Neural cell (in vitro differentiated cells): ENCODE measurements at regions not wholly inside any gene's neighbourhood (a gene's known extent, or its start where the extent isn't known, plus 50 kb on each side); places are given as distances from the start of the nearest gene placed in this dataset.

Experiments
- H2AFZ ChIP-seq: fragments of 200-600, 300-800 bp; sonication (generic), shearing (Covaris generic); 2 replicates; pipeline ENCODE4 v1.6.0; 2014; ENCODE audit warnings: low read depth, mild to moderate bottlenecking, antibody characterized with exemption, low read length, moderate library complexity
- H3F3A ChIP-seq: fragments of 200-600 bp; shearing (Covaris generic); 2 replicates; pipeline ENCODE4 v1.6.1; 2016; ENCODE audit warnings: mild to moderate bottlenecking, moderate library complexity, mixed read lengths, antibody characterized with exemption, low read length; ENCODE audit not compliant: insufficient read depth, poor library complexity, severe bottlenecking
- H3K27ac ChIP-seq: fragments of 200-600, 300-800 bp; sonication (generic), shearing (Covaris generic); 2 replicates; pipeline ENCODE4 v1.5.1; 2014; ENCODE audit warnings: mild to moderate bottlenecking, low read length, moderate library complexity
- H3K27me3 ChIP-seq: fragments of 300-800, 200-600 bp; sonication (generic), shearing (Covaris generic); 2 replicates; pipeline ENCODE4 v1.6.0; 2014; ENCODE audit warnings: mild to moderate bottlenecking, low read depth, low read length, moderate library complexity; ENCODE audit not compliant: insufficient read depth
- H3K36me3 ChIP-seq: fragments of 300-800, 200-600 bp; sonication (generic), shearing (Covaris generic); 2 replicates; pipeline ENCODE4 v1.5.1; 2014; ENCODE audit warnings: mild to moderate bottlenecking, antibody characterized with exemption, low read length, moderate library complexity; ENCODE audit not compliant: insufficient read depth
- H3K4me2 ChIP-seq: fragments of 300-800, 200-600 bp; sonication (generic), shearing (Covaris generic); 2 replicates; pipeline ENCODE4 v1.6.0; 2014; ENCODE audit warnings: mild to moderate bottlenecking, low read length
- H3K4me3 ChIP-seq: fragments of 300-800, 200-600 bp; sonication (generic), shearing (Covaris generic); 2 replicates; pipeline ENCODE4 v1.5.1; 2014; ENCODE audit warnings: mild to moderate bottlenecking, low read length, moderate library complexity
- H3K79me2 ChIP-seq: fragments of 200-600 bp; shearing (Covaris generic); replicated peaks from 2 replicates; pipeline ENCODE4 v1.6.0; 2014; ENCODE audit warnings: mild to moderate bottlenecking, low read length, moderate library complexity; ENCODE audit not compliant: insufficient read depth
- H3K9ac ChIP-seq: fragments of 300-800, 200-600 bp; sonication (generic), shearing (Covaris generic); 2 replicates; pipeline ENCODE4 v1.6.1; 2016; ENCODE audit warnings: mild to moderate bottlenecking, low read length, mixed read lengths
- H3K9me2 ChIP-seq: fragments of 200-600 bp; shearing (Covaris generic); 2 replicates; pipeline ENCODE4 v1.6.1; 2016; ENCODE audit warnings: mild to moderate bottlenecking, low read length, mixed read lengths; ENCODE audit not compliant: insufficient read depth
- H3K9me3 ChIP-seq: fragments of 200-600, 300-800 bp; sonication (generic), shearing (Covaris generic); 2 replicates; pipeline ENCODE4 v1.6.1; 2016; ENCODE audit warnings: mild to moderate bottlenecking, mixed run types, low read length, moderate library complexity, mixed read lengths
- H4K20me1 ChIP-seq: fragments of 200-600 bp; shearing (Covaris generic); 2 replicates; pipeline ENCODE4 v1.6.1; 2016; ENCODE audit warnings: mild to moderate bottlenecking, mixed run types; ENCODE audit not compliant: insufficient read depth
- EP300 ChIP-seq: fragments of 450-650 bp; conservative IDR thresholded peaks from 2 replicates; pipeline ENCODE4 v1.6.1; 2014; ENCODE audit warnings: antibody characterized with exemption, mild to moderate bottlenecking, moderate library complexity; ENCODE audit not compliant: poor library complexity, severe bottlenecking
- EZH2 ChIP-seq: fragments of 200-600, 300-800 bp; shearing (Covaris generic), sonication (generic); IDR thresholded peaks from 2 replicates; pipeline ENCODE4 v1.6.1; 2014; ENCODE audit warnings: antibody characterized with exemption, low read length, borderline replicate concordance, mild to moderate bottlenecking; ENCODE audit not compliant: insufficient read depth, poor library complexity, severe bottlenecking
- MXI1 ChIP-seq: fragments of 450-650 bp; conservative IDR thresholded peaks from 2 replicates; pipeline ENCODE4 v1.6.1; 2014; ENCODE audit warnings: antibody characterized with exemption, mild to moderate bottlenecking; ENCODE audit not compliant: poor library complexity, severe bottlenecking
- POLR2AphosphoS5 ChIP-seq: IDR thresholded peaks from 2 replicates; pipeline ENCODE4 v1.6.1; 2012
- RAD21 ChIP-seq: fragments of 450-650 bp; conservative IDR thresholded peaks from 2 replicates; pipeline ENCODE4 v1.6.1; 2014; ENCODE audit warnings: antibody characterized with exemption, mild to moderate bottlenecking, moderate library complexity
- REST ChIP-seq: IDR thresholded peaks from 2 replicates; pipeline ENCODE4 v1.6.1; 2012; ENCODE audit warnings: borderline replicate concordance
- SMC3 ChIP-seq: fragments of 450-650 bp; conservative IDR thresholded peaks from 2 replicates; pipeline ENCODE4 v1.6.1; 2014; ENCODE audit warnings: antibody characterized with exemption, mild to moderate bottlenecking, moderate library complexity; ENCODE audit not compliant: poor library complexity
- TAF1 ChIP-seq: IDR thresholded peaks from 2 replicates; pipeline ENCODE4 v1.6.1; 2012; ENCODE audit warnings: low read depth
- TF ChIP-seq, protein P1 (sequence below): fragments of 450-650 bp; IDR thresholded peaks from 2 replicates; pipeline ENCODE4 v1.5.1; 2014; ENCODE audit warnings: antibody characterized with exemption, mild to moderate bottlenecking, moderate library complexity; ENCODE audit not compliant: poor library complexity, severe bottlenecking

DNA sequence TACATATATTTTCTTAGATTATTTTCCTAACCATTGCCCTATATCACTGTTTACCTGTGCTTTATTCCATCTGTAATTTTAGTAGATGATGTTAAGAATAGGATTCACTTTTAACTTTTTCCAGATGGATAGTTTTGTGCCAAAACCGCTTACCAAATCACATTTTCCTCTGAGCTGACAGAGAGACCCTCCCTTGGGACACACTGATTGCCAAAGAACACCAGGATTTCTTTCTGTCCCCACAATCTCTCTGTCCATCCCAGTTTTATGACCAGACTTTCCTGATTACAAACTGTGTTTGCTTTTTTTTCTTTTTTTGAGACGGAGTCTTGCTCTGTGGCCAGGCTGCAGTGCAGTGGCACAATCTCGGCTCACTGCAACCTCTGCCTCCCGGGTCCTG is 81.3 kb upstream of the SPATA31C2 start:
- no peak overlapping the region for H2AFZ ChIP-seq

DNA sequence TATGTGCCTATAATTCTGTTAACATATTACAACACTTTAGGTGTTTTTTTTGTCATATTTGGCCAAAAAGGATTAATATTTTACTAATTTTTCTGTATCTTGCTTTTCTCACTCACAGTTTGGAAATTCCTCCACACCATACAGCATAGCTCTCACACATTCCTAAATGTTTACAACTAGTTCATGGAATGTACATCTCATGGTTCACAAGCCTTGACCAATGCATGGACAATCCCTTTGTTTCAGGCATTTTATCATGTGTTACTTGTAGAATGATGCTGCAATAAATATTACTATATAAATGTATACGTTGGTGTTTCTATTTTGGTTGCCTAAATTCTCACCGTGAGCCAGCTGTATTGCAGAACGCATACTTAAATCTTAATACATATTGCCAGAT is 80.5 kb upstream of the SPATA31C2 start:
- no peak overlapping the region for H3K27ac ChIP-seq
- H3K9me3 ChIP-seq = no peaks in the 10 kb centered on the region
- H3K27me3 ChIP-seq = no peaks in the 10 kb centered on the region
- no peaks in the 10 kb centered on the region for H4K20me1 ChIP-seq
- H2AFZ ChIP-seq = no peak overlapping the region
- no peak overlapping the region for H3K9ac ChIP-seq
- no peaks in the 10 kb centered on the region for H3F3A ChIP-seq
- TF ChIP-seq EP300 = no peak
- no peaks in the 10 kb centered on the region for H3K36me3 ChIP-seq
- no peak overlapping the region for H3K4me3 ChIP-seq
- H3K4me2 ChIP-seq = no peak overlapping the region
- H3K9me2 ChIP-seq = no peaks in the 10 kb centered on the region
- no peaks in the 10 kb centered on the region for H3K79me2 ChIP-seq

More for the DNA sequence above, 81.3 kb upstream of the SPATA31C2 start:
- H3K9me3 ChIP-seq = no peaks in the 10 kb centered on the region
- H3K27ac ChIP-seq = no peak overlapping the region
- H3K9ac ChIP-seq = no peak overlapping the region
- TF ChIP-seq EP300 = no peak
- TF ChIP-seq, protein P1, sequence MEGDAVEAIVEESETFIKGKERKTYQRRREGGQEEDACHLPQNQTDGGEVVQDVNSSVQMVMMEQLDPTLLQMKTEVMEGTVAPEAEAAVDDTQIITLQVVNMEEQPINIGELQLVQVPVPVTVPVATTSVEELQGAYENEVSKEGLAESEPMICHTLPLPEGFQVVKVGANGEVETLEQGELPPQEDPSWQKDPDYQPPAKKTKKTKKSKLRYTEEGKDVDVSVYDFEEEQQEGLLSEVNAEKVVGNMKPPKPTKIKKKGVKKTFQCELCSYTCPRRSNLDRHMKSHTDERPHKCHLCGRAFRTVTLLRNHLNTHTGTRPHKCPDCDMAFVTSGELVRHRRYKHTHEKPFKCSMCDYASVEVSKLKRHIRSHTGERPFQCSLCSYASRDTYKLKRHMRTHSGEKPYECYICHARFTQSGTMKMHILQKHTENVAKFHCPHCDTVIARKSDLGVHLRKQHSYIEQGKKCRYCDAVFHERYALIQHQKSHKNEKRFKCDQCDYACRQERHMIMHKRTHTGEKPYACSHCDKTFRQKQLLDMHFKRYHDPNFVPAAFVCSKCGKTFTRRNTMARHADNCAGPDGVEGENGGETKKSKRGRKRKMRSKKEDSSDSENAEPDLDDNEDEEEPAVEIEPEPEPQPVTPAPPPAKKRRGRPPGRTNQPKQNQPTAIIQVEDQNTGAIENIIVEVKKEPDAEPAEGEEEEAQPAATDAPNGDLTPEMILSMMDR = no peak
- TF ChIP-seq SMC3 = no peak
- no peak for TF ChIP-seq TAF1
- no peaks in the 10 kb centered on the region for H4K20me1 ChIP-seq
- no peaks in the 10 kb centered on the region for H3K79me2 ChIP-seq
- H3K4me3 ChIP-seq = no peak overlapping the region
- no peaks in the 10 kb centered on the region for H3F3A ChIP-seq
- no peak overlapping the region for H3K4me2 ChIP-seq
- H3K27me3 ChIP-seq = no peaks in the 10 kb centered on the region
- H3K9me2 ChIP-seq = no peaks in the 10 kb centered on the region
- H3K36me3 ChIP-seq = no peaks in the 10 kb centered on the region

DNA sequence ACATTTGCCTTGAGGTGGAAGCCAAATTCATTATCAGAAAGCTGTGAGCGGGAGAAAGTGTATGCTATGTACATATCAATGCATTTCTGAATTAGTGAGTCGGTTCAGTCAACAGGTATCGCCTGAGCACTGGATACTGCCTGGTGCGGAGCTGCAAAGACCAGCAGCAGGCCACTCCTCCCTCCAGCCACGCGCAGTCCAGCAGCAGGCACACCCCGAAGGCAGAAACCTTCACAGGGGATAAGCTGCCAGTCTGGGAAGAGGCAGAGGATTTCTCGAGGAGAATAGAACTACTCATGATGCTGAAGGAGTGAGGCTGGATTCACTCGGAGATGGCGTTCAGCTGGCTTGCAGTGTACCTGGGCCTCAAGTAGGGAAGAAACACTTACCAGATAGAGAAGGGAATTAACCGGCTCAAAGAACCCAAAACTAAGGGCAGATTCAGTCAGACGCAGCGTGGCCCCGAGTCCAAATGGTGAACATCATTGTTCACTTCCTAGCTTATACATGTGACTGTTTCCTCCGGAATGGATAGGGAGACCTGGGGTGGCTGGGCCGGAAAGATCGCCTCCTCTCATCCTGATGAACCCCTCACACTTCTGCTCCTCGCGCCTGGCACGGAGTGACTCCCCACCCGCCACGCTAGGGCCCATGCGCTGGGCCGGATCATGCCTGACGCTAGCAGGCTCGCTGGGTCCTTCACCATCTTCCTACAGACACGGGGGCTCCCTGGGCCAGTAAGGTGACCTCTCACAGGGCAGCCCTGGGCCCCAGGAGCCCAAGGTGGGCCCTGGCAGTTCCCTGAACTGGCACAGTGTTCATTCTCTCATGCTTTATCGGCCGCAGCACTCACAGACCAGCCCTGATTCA is 78.1 kb upstream of the SPATA31C2 start:
- H3F3A ChIP-seq = no peaks in the 10 kb centered on the region
- no peak overlapping the region for H3K27ac ChIP-seq
- TF ChIP-seq, protein P1 = no peak
- no peak for TF ChIP-seq RAD21
- no peak for TF ChIP-seq EP300
- no peak for TF ChIP-seq MXI1
- TF ChIP-seq EZH2 = no peak
- no peak for TF ChIP-seq REST
- TF ChIP-seq TAF1 = no peak
- TF ChIP-seq POLR2AphosphoS5 = no peak
- no peak for TF ChIP-seq SMC3
- H3K79me2 ChIP-seq = no peaks in the 10 kb centered on the region
- H4K20me1 ChIP-seq = no peaks in the 10 kb centered on the region
- no peaks in the 10 kb centered on the region for H3K27me3 ChIP-seq
- no peaks in the 10 kb centered on the region for H3K9me3 ChIP-seq
- no peak overlapping the region for H2AFZ ChIP-seq
- H3K9me2 ChIP-seq = no peaks in the 10 kb centered on the region
- H3K36me3 ChIP-seq = no peaks in the 10 kb centered on the region
- no peak overlapping the region for H3K4me3 ChIP-seq
- H3K9ac ChIP-seq = no peak overlapping the region
- no peak overlapping the region for H3K4me2 ChIP-seq
